ENCODE measurements at regions not wholly inside any gene's neighbourhood (a gene's known extent, or its start where the extent isn't known, plus 50 kb on each side); places are given as distances from the start of the nearest gene placed in this dataset.

DNA sequence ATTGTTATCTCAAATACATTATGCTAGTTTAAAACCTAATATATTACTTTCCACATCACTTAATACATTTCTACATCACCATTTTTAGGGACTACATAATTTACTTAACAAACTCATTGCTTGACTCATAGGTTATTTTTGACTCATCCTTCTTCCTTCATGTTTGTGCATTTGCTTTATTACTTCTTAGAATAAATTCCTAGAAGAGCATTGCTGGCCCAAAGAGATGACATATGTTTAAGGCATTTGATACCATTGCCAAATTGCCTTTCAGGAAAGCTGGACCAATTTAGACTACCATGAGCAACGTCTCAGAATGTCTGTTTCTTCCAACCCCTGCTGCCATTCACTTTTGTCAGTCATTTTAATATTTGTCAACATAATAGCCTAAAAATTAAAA is 905.8 kb downstream of the IGSF11 start:
- TF ChIP-seq, protein P1, sequence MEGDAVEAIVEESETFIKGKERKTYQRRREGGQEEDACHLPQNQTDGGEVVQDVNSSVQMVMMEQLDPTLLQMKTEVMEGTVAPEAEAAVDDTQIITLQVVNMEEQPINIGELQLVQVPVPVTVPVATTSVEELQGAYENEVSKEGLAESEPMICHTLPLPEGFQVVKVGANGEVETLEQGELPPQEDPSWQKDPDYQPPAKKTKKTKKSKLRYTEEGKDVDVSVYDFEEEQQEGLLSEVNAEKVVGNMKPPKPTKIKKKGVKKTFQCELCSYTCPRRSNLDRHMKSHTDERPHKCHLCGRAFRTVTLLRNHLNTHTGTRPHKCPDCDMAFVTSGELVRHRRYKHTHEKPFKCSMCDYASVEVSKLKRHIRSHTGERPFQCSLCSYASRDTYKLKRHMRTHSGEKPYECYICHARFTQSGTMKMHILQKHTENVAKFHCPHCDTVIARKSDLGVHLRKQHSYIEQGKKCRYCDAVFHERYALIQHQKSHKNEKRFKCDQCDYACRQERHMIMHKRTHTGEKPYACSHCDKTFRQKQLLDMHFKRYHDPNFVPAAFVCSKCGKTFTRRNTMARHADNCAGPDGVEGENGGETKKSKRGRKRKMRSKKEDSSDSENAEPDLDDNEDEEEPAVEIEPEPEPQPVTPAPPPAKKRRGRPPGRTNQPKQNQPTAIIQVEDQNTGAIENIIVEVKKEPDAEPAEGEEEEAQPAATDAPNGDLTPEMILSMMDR (IDR thresholded peaks at IDR 0.05; ENCODE audit: low read depth, low read length) = no peak
- no peak for TF ChIP-seq POLR2A (IDR thresholded peaks at IDR 0.05; ENCODE audit: extremely low read depth, insufficient read length)
